HG03025 (cell line): ENCODE measurements at regions not wholly inside any gene's neighbourhood (a gene's known extent, or its start where the extent isn't known, plus 50 kb on each side); places are given as distances from the start of the nearest gene placed in this dataset.
"Not testable (repeated sequence)": the region's sequence is repeated elsewhere in the genome, so short reads cannot be mapped to it uniquely, and the experiment has no call there.

Experiments used
- ATAC-seq: cut with Tn5 transposase; IDR thresholded peaks from one replicate; pipeline ENCODE4 v1.9.1; 2021; ENCODE audit warnings: mild to moderate bottlenecking, moderate library complexity; ENCODE audit not compliant: unreplicated experiment, low FRiP score

GRCh38 chr15:39514933-39515332, 65.9 kb upstream of the THBS1 start:
- ATAC-seq = no peak

- no peak for ATAC-seq
Observed at GRCh38 chr15:39515765-39516164, 65.1 kb upstream of the THBS1 start.

DNA sequence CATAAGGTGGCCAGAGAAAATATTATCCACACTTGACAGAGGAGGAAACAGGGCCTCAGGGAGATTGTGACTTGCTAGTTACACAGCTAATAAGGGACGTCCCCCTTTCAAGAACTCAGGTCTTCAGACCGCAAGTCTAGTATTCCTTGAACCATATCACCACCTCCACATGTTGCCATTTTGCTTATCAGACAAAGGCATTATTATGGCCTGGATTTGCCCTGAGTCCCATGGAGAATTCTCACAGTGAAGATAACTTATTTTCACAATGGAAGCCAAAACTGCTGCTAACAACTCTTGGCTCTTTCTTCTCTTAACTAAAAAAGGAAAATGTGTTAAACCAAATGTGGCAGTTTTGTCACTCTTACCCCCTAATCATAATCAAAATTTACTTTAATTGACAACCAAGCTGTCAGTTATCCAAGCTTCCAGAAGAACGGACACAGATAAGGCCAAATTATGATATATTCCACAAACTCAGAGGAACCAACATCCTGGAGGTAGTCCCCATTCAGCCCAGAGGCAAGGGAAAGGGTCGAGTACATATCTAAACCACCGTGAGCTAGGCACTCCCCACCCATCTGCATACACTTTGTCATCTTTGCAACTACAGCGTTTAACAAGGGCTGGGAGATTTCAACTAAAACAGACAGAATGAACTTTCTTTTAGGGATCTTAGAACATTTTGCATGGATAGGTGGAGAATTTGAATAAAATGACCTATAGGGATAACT, 63.6 kb upstream of the THBS1 start:
- no peak for ATAC-seq

- not testable (repeated sequence) for ATAC-seq
Observed at GRCh38 chr15:39523968-39524367, 56.9 kb upstream of the THBS1 start.

- no peak for ATAC-seq
Observed at GRCh38 chr15:39529457-39529856, 51.4 kb upstream of the THBS1 start.

- ATAC-seq = no peak
Observed at GRCh38 chr15:39530480-39531342, 50.2 kb upstream of the THBS1 start.
